Fibroblast of the aortic adventitia (primary cell): ENCODE measurements at regions not wholly inside any gene's neighbourhood (a gene's known extent, or its start where the extent isn't known, plus 50 kb on each side); places are given as distances from the start of the nearest gene placed in this dataset.

Source experiments
- DNase-seq: peaks from one replicate; pipeline ENCODE4 v3.0.0-alpha.2; 2010; ENCODE audit warnings: low read depth
- H3K4me3 ChIP-seq: 2 replicates; pipeline ENCODE4 v1.5.1; 2011; ENCODE audit warnings: low read depth, mild to moderate bottlenecking, control low read depth, low read length, moderate library complexity
- TF ChIP-seq, protein P1 (sequence below): IDR thresholded peaks from 2 replicates; pipeline ENCODE4 v1.5.1; 2011; ENCODE audit warnings: mild to moderate bottlenecking, low read length, control low read depth, inconsistent platforms; ENCODE audit not compliant: insufficient read depth

DNA sequence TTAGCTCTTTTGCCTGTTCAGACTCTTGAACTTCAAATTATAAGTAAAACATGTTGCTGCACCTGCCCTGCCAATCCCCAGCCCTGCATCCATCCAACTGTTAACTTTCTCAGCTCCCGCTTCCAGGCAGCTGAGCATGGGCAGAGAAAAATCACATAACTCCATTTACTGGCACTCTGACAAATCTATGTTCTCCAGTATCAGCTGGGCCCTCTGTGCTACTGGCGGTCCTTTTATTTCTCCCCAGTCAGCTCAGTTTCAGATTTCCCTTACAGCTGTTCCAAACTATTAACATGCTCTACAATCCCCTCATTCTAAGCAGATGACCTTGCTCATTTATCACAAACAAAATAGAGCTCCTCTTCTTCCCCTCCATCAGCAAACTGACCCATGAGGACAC is 240.4 kb upstream of the TET2 start:
- DNase-seq = peak; percentile 4

DNA sequence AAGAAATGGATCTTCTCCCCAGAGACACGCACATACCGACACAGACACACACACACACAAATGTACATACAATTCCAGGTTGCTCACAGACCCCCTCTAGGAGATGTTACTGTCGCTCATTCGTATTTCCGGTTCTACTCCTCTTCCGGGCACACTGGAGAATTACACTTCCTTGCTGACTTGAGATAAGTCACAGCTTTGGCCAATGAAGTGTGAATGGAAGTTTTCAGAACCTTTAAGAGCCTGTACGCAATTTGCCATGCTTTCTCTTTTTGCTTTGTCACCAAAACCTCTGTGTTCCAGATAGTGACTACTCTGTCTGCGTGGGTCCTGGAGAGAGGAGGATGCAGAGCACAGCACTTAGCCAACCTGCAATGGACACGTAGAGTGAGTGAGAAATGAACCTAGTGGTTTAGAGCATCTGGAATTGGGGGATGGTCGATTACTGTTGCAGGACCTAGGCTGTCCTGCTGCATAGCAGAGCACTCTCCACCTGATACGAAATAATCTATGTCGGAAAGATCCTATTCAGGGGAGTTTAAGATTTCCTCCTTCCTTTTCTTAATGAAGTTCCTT is 239.5 kb upstream of the TET2 start:
- TF ChIP-seq, protein P1, sequence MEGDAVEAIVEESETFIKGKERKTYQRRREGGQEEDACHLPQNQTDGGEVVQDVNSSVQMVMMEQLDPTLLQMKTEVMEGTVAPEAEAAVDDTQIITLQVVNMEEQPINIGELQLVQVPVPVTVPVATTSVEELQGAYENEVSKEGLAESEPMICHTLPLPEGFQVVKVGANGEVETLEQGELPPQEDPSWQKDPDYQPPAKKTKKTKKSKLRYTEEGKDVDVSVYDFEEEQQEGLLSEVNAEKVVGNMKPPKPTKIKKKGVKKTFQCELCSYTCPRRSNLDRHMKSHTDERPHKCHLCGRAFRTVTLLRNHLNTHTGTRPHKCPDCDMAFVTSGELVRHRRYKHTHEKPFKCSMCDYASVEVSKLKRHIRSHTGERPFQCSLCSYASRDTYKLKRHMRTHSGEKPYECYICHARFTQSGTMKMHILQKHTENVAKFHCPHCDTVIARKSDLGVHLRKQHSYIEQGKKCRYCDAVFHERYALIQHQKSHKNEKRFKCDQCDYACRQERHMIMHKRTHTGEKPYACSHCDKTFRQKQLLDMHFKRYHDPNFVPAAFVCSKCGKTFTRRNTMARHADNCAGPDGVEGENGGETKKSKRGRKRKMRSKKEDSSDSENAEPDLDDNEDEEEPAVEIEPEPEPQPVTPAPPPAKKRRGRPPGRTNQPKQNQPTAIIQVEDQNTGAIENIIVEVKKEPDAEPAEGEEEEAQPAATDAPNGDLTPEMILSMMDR = no peak
- no peak overlapping the region for H3K4me3 ChIP-seq
- DNase-seq = no peak

More for the DNA sequence above, 240.4 kb upstream of the TET2 start:
- H3K4me3 ChIP-seq = no peak overlapping the region
- TF ChIP-seq, protein P1 = no peak

DNA sequence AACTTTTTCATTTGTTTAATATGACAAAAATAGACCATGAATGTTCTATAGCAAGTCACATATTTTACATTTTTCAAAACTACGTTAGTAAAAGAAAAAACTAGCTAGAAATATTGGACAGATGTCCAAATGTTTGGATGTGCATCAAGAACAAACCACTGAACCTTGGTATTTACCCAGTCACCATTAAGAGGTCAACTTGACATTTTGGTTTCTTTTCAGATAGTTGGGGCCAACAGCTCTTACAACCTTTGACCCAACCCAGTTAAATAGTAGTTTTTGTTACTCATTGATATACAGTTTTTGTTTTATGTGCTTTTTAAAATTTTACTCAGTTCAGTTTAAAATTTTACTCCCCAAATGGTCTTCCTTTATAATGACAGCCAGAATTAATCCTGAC is 238.7 kb upstream of the TET2 start:
- H3K4me3 ChIP-seq = no peak overlapping the region
- TF ChIP-seq, protein P1 = no peak

DNA sequence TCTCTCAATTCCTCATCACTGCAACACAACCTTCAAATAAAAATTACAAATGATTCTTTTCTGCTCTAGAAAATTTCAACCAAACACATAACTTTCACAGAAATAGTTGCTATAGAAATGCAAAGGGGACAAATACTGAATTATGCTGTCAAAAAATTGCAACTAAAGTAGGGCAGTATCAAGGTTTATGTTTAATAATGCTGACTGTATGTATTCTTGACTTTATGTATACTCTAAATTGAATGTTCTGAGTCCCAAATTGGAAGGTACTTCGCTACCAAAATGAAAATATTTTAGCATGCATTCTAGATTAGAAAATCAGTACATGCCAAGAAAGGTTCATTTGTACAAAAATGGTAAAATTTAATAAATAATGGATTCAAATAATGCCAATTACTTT is 237.3 kb upstream of the TET2 start:
- no peak overlapping the region for H3K4me3 ChIP-seq
- no peak for DNase-seq
- TF ChIP-seq, protein P1 = no peak

More for the DNA sequence above, 238.7 kb upstream of the TET2 start:
- no peak for DNase-seq

DNA sequence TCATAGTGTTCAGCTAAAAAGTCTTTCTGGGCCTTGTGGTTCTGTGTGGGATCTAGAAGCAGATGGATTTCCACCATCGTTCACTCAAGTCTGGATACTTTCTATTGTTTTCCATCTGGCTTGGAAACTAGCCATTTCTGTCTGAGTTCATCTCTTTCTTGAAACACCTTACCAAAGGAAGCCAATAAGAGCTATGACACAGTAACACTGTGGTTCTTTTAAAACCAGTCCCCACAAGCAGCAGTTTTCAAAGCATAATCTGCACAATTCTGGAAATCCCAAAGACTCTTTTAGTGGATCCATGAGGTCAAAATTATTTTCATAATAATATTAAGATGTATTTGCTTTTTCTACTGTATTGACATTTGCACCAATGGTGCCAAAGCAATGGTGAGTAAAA is 234.2 kb upstream of the TET2 start:
- no peak overlapping the region for H3K4me3 ChIP-seq
- DNase-seq = no peak
- TF ChIP-seq, protein P1 = no peak

DNA sequence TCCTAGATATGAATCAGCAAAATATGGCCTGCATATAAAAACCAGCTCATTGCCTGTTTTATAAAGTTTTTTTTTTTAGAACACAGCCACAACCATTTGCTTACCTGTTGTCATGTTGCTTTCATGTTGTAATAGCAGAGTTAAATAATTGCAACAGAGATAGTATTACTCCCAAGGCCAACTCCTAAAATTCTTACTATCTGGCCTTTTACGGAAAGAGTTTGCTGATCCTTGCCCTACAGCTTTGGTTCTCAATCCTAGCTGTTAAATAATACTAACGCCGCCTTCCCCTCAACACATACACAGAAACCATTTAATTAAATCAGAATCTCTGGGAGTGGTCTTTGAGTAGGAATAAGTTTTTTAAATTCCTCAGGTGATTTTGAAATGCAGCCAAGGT is 231.3 kb upstream of the TET2 start:
- DNase-seq = no peak
- TF ChIP-seq, protein P1 = no peak
- no peak overlapping the region for H3K4me3 ChIP-seq

DNA sequence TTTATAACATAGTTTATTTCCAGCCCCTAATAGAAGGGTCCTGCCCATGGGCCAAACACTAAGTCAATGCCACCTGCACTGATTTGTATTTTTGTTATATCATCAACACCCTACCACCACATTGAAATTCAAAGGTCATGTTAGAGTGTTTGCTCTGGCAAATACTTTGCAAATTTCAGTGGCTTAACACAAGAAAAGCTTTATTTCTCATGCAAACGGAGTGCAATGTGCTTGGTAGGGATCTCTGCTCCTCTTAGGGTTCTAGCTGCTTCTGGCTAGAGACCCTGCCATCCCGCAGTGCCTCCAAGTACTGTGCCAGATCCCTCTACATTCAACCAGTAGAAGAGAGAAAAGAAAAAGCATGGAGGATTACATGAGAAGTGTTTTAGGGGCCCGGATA is 230.8 kb upstream of the TET2 start:
- no peak overlapping the region for H3K4me3 ChIP-seq
- no peak for DNase-seq
- TF ChIP-seq, protein P1 = no peak
